GM20000 (cell line): ENCODE measurements at regions not wholly inside any gene's neighbourhood (a gene's known extent, or its start where the extent isn't known, plus 50 kb on each side); places are given as distances from the start of the nearest gene placed in this dataset.

ENCODE experiments used
- DNase-seq: peaks from one replicate; pipeline ENCODE4 v3.0.0; 2012; ENCODE audit warnings: low spot score
- TF ChIP-seq, protein P1 (sequence below): IDR thresholded peaks from 2 replicates; pipeline ENCODE4 v1.5.1; 2012; ENCODE audit warnings: mild to moderate bottlenecking, control low read depth; ENCODE audit errors: extremely low read depth, missing control alignments

DNA sequence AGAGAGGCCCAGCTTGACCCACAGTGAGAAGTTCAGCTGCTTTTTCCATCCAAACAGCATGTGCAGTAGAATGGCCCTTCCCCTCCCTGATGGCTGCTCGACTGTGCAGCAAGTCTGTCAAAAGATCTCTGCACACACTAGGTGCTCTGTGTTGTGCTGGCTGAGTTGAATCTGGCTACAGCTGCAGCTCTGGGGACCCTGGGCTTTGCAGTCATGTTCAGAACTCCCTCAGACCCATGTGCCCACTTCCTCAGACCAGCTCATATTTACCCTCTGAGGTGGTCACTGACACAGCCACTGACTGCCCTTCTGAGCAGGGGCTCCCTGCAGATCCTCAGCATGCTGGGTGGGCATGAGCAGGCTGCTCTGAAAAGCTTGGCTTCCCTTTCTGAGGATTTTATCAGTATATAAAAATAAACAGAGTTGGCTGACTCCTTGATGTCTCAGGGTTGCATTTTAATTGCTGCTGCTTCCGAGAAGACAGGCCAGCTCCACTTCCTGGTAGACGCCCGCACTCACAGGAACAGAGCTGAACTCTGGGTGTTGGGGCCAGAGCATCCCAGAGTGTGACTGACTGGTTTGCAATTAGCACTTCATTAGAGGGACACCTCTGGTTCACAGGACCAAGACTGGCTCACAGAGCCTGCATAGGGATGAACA, 507.9 kb downstream of the RPS24 start:
- DNase-seq, result no peak

GRCh38 chr10:78542141-78542489, 508.5 kb downstream of the RPS24 start:
- TF ChIP-seq, protein P1, sequence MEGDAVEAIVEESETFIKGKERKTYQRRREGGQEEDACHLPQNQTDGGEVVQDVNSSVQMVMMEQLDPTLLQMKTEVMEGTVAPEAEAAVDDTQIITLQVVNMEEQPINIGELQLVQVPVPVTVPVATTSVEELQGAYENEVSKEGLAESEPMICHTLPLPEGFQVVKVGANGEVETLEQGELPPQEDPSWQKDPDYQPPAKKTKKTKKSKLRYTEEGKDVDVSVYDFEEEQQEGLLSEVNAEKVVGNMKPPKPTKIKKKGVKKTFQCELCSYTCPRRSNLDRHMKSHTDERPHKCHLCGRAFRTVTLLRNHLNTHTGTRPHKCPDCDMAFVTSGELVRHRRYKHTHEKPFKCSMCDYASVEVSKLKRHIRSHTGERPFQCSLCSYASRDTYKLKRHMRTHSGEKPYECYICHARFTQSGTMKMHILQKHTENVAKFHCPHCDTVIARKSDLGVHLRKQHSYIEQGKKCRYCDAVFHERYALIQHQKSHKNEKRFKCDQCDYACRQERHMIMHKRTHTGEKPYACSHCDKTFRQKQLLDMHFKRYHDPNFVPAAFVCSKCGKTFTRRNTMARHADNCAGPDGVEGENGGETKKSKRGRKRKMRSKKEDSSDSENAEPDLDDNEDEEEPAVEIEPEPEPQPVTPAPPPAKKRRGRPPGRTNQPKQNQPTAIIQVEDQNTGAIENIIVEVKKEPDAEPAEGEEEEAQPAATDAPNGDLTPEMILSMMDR, result no peak
- no peak for DNase-seq

More for the DNA sequence above, 507.9 kb downstream of the RPS24 start:
- TF ChIP-seq, protein P1, result no peak

- DNase-seq, result no peak
- TF ChIP-seq, protein P1, result no peak
Observed at GRCh38 chr10:78542521-78542920, 508.9 kb downstream of the RPS24 start.

GRCh38 chr10:78543031-78543748, 509.5 kb downstream of the RPS24 start:
- TF ChIP-seq, protein P1, result no peak
- DNase-seq, result no peak

- DNase-seq, result no peak
- TF ChIP-seq, protein P1, result no peak
Observed at GRCh38 chr10:78543749-78544362, 510.2 kb downstream of the RPS24 start.

DNA sequence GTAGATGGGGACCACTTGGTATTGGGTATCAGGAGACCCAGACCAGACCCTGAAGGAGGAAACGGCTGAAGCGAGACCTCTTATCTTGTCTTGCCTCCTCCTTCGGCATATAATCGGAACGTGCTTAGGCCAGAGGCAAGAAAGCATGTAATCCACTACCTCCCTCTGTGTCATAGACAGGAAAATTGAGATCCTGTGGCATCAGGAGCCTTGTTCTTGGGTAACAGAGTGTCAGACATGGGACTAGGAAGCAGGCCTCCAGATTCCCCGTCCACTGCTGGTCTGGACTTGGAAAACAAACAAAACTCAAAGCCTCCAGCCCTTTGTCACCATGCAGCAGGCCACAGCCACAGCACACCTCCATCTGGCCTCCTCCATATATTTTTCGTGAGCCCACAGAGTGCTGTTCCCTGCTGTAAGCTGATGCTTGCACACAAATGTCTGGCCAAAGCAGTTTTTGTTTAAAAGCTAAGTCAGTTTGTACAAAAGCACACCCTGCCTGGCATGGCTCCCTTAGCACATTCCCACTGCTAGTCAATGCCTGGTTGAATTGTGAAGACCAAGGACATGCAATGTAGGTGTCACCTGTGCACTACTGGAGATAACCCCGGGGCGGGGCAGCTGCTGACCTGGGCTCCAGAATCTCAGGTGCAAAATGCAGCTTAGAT, 510.9 kb downstream of the RPS24 start:
- TF ChIP-seq, protein P1, result no peak
- no peak for DNase-seq

DNA sequence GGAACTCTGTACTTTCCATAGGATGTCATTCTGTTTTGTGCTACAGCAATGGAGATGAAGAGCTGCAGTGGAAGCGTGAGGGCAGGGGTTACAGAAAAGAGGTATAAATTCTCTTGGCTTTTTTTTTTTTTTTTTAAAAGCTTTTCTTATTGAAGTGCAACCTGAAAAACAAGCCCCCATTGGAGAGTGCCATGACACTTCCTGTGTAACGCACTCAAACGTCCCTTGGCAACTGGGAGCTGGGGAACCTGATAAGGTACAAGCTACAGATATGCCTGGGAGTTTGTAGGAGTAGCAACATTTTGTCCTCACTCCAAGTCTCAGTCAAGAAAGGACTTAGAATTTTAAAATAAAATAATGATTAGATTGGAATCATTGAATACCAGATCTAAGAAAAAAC, 512.1 kb downstream of the RPS24 start:
- TF ChIP-seq, protein P1, result no peak
- no peak for DNase-seq
